WTC11 (cell line): ENCODE measurements at regions not wholly inside any gene's neighbourhood (a gene's known extent, or its start where the extent isn't known, plus 50 kb on each side); places are given as distances from the start of the nearest gene placed in this dataset.

Experiments
- ATAC-seq: fragments of 200-7000 bp; cut with Tn5 transposase; 2 replicates; pipeline ENCODE4 v1.10.0; 2021; ENCODE audit warnings: mild to moderate bottlenecking, moderate library complexity
- CTCF ChIA-PET: fragments of 300-600 bp; sonication (Branson Sonifier 250); formaldehyde crosslinking; loops from one replicate; lab custom pipeline; 2021; ENCODE audit warnings: antibody characterized with exemption; lab: Charles Lee
- POLR2A ChIA-PET: fragments of 350-600 bp; sonication (Branson Sonifier 250); formaldehyde crosslinking; loops from one replicate; lab custom pipeline; 2021; ENCODE audit warnings: antibody characterized with exemption; lab: Charles Lee
- DNase-seq: peaks from one replicate; pipeline ENCODE4 v3.0.0; 2021; ENCODE audit warnings: low spot score
- H3K27ac Mint-ChIP-seq: 2 replicates; pipeline ENCODE4 v1.8.0; 2021; ENCODE audit warnings: mixed read lengths
- H3K27me3 Mint-ChIP-seq: 2 replicates; pipeline ENCODE4 v1.8.0; 2021; ENCODE audit warnings: low read depth, mild to moderate bottlenecking, moderate library complexity, mixed read lengths
- H3K36me3 Mint-ChIP-seq: 2 replicates; pipeline ENCODE4 v1.8.0; 2021; ENCODE audit warnings: mixed read lengths
- H3K4me1 Mint-ChIP-seq: 2 replicates; pipeline ENCODE4 v1.8.0; 2022; ENCODE audit warnings: mixed read lengths
- H3K4me3 Mint-ChIP-seq: 2 replicates; pipeline ENCODE4 v1.8.0; 2021; ENCODE audit warnings: mild to moderate bottlenecking, moderate library complexity, mixed read lengths
- H3K9me3 Mint-ChIP-seq: 2 replicates; pipeline ENCODE4 v1.8.0; 2021; ENCODE audit warnings: mixed read lengths
- ATF6 ChIP-seq: sonication (generic); formaldehyde crosslinking; IDR thresholded peaks from 2 replicates; pipeline ENCODE4 v1.8.1; 2023; ENCODE audit warnings: mild to moderate bottlenecking, missing genetic modification reagents
- ETV6 ChIP-seq: sonication (generic); formaldehyde crosslinking; IDR thresholded peaks from 2 replicates; pipeline ENCODE4 v1.8.1; 2022; ENCODE audit warnings: mild to moderate bottlenecking, missing genetic modification reagents
- FOXP1 ChIP-seq: sonication (generic); formaldehyde crosslinking; IDR thresholded peaks from 2 replicates; pipeline ENCODE4 v1.8.0; 2022; ENCODE audit warnings: missing genetic modification reagents, mild to moderate bottlenecking, moderate library complexity, borderline replicate concordance
- NR1H2 ChIP-seq: sonication (generic); formaldehyde crosslinking; IDR thresholded peaks from 2 replicates; pipeline ENCODE4 v1.9.0; 2021; ENCODE audit warnings: mild to moderate bottlenecking, moderate library complexity, missing genetic modification reagents
- PREB ChIP-seq: sonication (generic); formaldehyde crosslinking; IDR thresholded peaks from 2 replicates; pipeline ENCODE4 v1.8.1; 2022; ENCODE audit warnings: mild to moderate bottlenecking, missing genetic modification reagents, moderate library complexity, borderline replicate concordance
- RORB ChIP-seq: fragments of 250-450 bp; sonication (Bioruptor Pico); IDR thresholded peaks from 2 replicates; pipeline ENCODE4 v1.9.0; 2021; ENCODE audit warnings: mild to moderate bottlenecking
- ZBTB21 ChIP-seq: sonication (generic); formaldehyde crosslinking; IDR thresholded peaks from 2 replicates; pipeline ENCODE4 v1.8.1; 2023; ENCODE audit warnings: mild to moderate bottlenecking, missing genetic modification reagents, borderline replicate concordance
- ZNF121 ChIP-seq: sonication (generic); formaldehyde crosslinking; IDR thresholded peaks from 2 replicates; pipeline ENCODE4 v1.8.0; 2023; ENCODE audit warnings: missing genetic modification reagents
- ZNF425 ChIP-seq: fragments of 250-450 bp; sonication (Bioruptor Pico); conservative IDR thresholded peaks from 2 replicates; pipeline ENCODE4 v1.9.0; 2021; ENCODE audit warnings: mild to moderate bottlenecking
- TF ChIP-seq, protein P1 (sequence below): sonication (generic); formaldehyde crosslinking; IDR thresholded peaks from 2 replicates; pipeline ENCODE4 v1.8.0; 2023; ENCODE audit warnings: missing genetic modification reagents, mild to moderate bottlenecking, borderline replicate concordance
- TF ChIP-seq, protein P2 (sequence below): fragments of 250-450 bp; sonication (Bioruptor Pico); IDR thresholded peaks from 2 replicates; pipeline ENCODE4 v2.1.2; 2022; ENCODE audit warnings: mild to moderate bottlenecking, moderate library complexity
- TF ChIP-seq, protein P3 (sequence below): sonication (generic); formaldehyde crosslinking; IDR thresholded peaks from 2 replicates; pipeline ENCODE4 v1.8.1; 2022; ENCODE audit warnings: mild to moderate bottlenecking, moderate library complexity, missing genetic modification reagents

GRCh38 chr10:131017566-131018285, 293.8 kb downstream of the TCERG1L start (continued):
- TF ChIP-seq PREB, result no peak
- no peak for TF ChIP-seq FOXP1 (CRISPR knock-in tag)
- no peak for TF ChIP-seq ZNF425
- TF ChIP-seq, all 79 proteins: peak for 0

GRCh38 chr10:131018886-131019500, 292.5 kb downstream of the TCERG1L start:
- peaks cover 13% of the 10 kb centered on the region for H3K27me3 Mint-ChIP-seq
- no peaks in the 10 kb centered on the region for H3K4me1 Mint-ChIP-seq
- H3K36me3 Mint-ChIP-seq, result peaks cover 65% of the 10 kb centered on the region
- ChIA-PET CTCF (no interaction called here), POLR2A (no interaction called here)
- H3K4me3 Mint-ChIP-seq, result no peak overlapping the region
- ATAC-seq, result no peak
- no peak overlapping the region for H3K27ac Mint-ChIP-seq
- DNase-seq, result no peak
- no peak for TF ChIP-seq NR1H2 (CRISPR knock-in tag)
- TF ChIP-seq, protein P1, sequence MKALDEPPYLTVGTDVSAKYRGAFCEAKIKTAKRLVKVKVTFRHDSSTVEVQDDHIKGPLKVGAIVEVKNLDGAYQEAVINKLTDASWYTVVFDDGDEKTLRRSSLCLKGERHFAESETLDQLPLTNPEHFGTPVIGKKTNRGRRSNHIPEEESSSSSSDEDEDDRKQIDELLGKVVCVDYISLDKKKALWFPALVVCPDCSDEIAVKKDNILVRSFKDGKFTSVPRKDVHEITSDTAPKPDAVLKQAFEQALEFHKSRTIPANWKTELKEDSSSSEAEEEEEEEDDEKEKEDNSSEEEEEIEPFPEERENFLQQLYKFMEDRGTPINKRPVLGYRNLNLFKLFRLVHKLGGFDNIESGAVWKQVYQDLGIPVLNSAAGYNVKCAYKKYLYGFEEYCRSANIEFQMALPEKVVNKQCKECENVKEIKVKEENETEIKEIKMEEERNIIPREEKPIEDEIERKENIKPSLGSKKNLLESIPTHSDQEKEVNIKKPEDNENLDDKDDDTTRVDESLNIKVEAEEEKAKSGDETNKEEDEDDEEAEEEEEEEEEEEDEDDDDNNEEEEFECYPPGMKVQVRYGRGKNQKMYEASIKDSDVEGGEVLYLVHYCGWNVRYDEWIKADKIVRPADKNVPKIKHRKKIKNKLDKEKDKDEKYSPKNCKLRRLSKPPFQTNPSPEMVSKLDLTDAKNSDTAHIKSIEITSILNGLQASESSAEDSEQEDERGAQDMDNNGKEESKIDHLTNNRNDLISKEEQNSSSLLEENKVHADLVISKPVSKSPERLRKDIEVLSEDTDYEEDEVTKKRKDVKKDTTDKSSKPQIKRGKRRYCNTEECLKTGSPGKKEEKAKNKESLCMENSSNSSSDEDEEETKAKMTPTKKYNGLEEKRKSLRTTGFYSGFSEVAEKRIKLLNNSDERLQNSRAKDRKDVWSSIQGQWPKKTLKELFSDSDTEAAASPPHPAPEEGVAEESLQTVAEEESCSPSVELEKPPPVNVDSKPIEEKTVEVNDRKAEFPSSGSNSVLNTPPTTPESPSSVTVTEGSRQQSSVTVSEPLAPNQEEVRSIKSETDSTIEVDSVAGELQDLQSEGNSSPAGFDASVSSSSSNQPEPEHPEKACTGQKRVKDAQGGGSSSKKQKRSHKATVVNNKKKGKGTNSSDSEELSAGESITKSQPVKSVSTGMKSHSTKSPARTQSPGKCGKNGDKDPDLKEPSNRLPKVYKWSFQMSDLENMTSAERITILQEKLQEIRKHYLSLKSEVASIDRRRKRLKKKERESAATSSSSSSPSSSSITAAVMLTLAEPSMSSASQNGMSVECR, result no peak
- no peak for TF ChIP-seq ATF6 (CRISPR knock-in tag)
- TF ChIP-seq ETV6 (CRISPR knock-in tag), result no peak
- no peak for TF ChIP-seq RORB
- TF ChIP-seq ZBTB21, result no peak
- no peak for TF ChIP-seq ZNF121 (CRISPR knock-in tag)
- TF ChIP-seq, protein P2, sequence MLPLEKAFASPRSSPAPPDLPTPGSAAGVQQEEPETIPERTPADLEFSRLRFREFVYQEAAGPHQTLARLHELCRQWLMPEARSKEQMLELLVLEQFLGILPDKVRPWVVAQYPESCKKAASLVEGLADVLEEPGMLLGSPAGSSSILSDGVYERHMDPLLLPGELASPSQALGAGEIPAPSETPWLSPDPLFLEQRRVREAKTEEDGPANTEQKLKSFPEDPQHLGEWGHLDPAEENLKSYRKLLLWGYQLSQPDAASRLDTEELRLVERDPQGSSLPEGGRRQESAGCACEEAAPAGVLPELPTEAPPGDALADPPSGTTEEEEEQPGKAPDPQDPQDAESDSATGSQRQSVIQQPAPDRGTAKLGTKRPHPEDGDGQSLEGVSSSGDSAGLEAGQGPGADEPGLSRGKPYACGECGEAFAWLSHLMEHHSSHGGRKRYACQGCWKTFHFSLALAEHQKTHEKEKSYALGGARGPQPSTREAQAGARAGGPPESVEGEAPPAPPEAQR, result no peak
- TF ChIP-seq, protein P3, sequence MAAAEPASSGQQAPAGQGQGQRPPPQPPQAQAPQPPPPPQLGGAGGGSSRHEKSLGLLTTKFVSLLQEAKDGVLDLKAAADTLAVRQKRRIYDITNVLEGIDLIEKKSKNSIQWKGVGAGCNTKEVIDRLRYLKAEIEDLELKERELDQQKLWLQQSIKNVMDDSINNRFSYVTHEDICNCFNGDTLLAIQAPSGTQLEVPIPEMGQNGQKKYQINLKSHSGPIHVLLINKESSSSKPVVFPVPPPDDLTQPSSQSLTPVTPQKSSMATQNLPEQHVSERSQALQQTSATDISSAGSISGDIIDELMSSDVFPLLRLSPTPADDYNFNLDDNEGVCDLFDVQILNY (CRISPR knock-in tag), result no peak
- peaks cover 72% of the 10 kb centered on the region for H3K9me3 Mint-ChIP-seq
